HG02642 (cell line): ENCODE measurements at regions not wholly inside any gene's neighbourhood (a gene's known extent, or its start where the extent isn't known, plus 50 kb on each side); places are given as distances from the start of the nearest gene placed in this dataset.

Experiments used
- ATAC-seq: cut with Tn5 transposase; IDR thresholded peaks from one replicate; pipeline ENCODE4 v1.9.1; 2021; ENCODE audit warnings: mild to moderate bottlenecking; ENCODE audit not compliant: unreplicated experiment, poor library complexity

GRCh38 chr5:72623936-72624335 is 116.7 kb upstream of the ZNF366 start:
- ATAC-seq, result no peak

- ATAC-seq, result no peak
Measured at GRCh38 chr5:72623323-72623722, 116.1 kb upstream of the ZNF366 start.

- no peak for ATAC-seq
Measured at GRCh38 chr5:72622170-72622760, 115.1 kb upstream of the ZNF366 start.

- ATAC-seq, result no peak
Measured at GRCh38 chr5:72621576-72621975, 114.4 kb upstream of the ZNF366 start.

- ATAC-seq, result no peak
Measured at GRCh38 chr5:72619677-72620076, 112.5 kb upstream of the ZNF366 start.

GRCh38 chr5:72619251-72619650 is 112.0 kb upstream of the ZNF366 start:
- no peak for ATAC-seq

- ATAC-seq, result no peak
Measured at GRCh38 chr5:72618708-72619107, 111.5 kb upstream of the ZNF366 start.

GRCh38 chr5:72615061-72615460 is 107.9 kb upstream of the ZNF366 start:
- no peak for ATAC-seq

- ATAC-seq, result no peak
Measured at GRCh38 chr5:72613515-72613914, 106.3 kb upstream of the ZNF366 start.

GRCh38 chr5:72612810-72613209 is 105.6 kb upstream of the ZNF366 start:
- ATAC-seq, result no peak

GRCh38 chr5:72611118-72611730 is 104.0 kb upstream of the ZNF366 start:
- ATAC-seq, result peak; percentile 68

- ATAC-seq, result no peak
Measured at GRCh38 chr5:72608926-72609325, 101.7 kb upstream of the ZNF366 start.

GRCh38 chr5:72608297-72608696 is 101.1 kb upstream of the ZNF366 start:
- ATAC-seq, result no peak

- no peak for ATAC-seq
Measured at GRCh38 chr5:72607381-72607780, 100.2 kb upstream of the ZNF366 start.

GRCh38 chr5:72606525-72606924 is 99.3 kb upstream of the ZNF366 start:
- ATAC-seq, result no peak

GRCh38 chr5:72605632-72606031 is 98.4 kb upstream of the ZNF366 start:
- ATAC-seq, result no peak

GRCh38 chr5:72604798-72605154 is 97.6 kb upstream of the ZNF366 start:
- ATAC-seq, result no peak

GRCh38 chr5:72604111-72604797 is 97.0 kb upstream of the ZNF366 start:
- no peak for ATAC-seq

- ATAC-seq, result no peak
Measured at GRCh38 chr5:72602696-72603685, 95.8 kb upstream of the ZNF366 start.

- ATAC-seq, result no peak
Measured at GRCh38 chr5:72601861-72602260, 94.7 kb upstream of the ZNF366 start.
